GM18505 (cell line): ENCODE measurements at regions not wholly inside any gene's neighbourhood (a gene's known extent, or its start where the extent isn't known, plus 50 kb on each side); places are given as distances from the start of the nearest gene placed in this dataset.

Experiments
- ATAC-seq: cut with Tn5 transposase; IDR thresholded peaks from one replicate; pipeline ENCODE4 v1.9.1; 2021; ENCODE audit not compliant: unreplicated experiment
- POLR2A ChIP-seq: IDR thresholded peaks from 4 replicates; pipeline ENCODE4 v1.6.1; 2011; ENCODE audit warnings: borderline replicate concordance; ENCODE audit not compliant: insufficient read depth, insufficient read length; ENCODE audit errors: extremely low read depth

- no peak for ATAC-seq
- TF ChIP-seq POLR2A = no peak
These were observed 454.9 kb upstream of the CHAC2 start for GRCh38 chr2:53312721-53313120.

DNA sequence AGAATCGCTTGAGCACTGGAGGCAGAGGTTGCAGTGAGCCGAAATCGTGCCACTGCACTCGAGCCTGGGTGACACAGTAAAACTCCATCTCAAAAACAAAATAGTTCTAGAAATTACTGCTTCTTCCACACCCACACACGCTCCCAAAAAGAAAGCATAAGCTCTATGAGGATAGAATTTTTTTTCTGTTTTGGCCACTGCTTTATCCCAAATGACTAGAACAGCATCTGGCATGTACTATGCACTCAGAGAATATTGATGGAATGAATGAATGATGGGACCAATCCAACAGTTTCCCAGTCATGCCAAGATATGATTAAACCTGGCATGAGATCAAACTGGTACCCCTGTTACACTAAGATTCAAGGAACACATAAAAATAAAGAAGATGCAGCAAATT lies 455.4 kb upstream of the CHAC2 start:
- TF ChIP-seq POLR2A = no peak
- ATAC-seq = no peak

DNA sequence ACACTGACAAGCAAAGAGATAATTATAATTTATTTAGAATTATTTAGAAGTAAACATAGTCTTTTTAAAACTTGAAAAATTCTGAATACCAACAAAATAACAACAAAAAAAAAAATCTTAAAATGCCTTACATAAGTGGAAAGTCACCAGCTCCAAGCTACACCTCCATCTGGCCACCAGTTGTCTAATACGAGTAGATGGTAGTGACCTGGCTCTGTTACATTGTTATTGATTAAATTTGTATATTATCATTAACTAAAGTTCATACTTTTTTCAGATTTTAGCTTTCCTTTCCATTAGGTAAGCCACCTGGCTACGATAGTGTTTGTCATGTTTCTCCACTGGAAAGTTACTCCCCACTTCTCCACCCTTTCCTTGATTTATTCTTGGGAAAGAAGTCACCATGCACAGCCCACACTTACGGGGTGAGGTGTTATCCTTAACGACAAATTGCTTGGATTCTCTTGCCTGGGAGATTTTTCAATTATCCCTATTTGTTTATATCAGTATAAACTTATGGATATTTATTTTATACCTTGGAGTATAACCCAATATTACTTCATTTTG lies 464.5 kb upstream of the CHAC2 start:
- TF ChIP-seq POLR2A = no peak
- no peak for ATAC-seq

DNA sequence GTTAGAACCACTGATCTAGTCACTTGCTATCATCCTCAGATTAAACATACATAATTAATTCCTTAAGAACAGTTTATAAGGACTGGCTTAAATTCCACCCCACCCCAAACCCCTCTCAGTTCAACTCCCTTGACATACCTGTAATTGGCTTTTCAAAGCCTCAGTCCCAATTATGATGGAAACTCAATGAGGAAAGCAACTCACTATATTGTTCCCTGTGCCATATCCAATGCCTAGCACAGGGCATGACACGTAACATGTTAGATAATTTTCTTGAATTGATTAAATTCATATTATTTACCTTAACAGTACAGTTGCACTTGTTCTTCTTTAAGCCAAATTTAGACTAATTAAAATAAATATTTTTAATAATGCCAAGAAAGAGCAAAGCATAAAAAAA lies 465.1 kb upstream of the CHAC2 start:
- TF ChIP-seq POLR2A = no peak
- no peak for ATAC-seq

- TF ChIP-seq POLR2A = no peak
- ATAC-seq = no peak
These were observed 478.1 kb upstream of the CHAC2 start for GRCh38 chr2:53289309-53290006.

- no peak for ATAC-seq
- TF ChIP-seq POLR2A = no peak
These were observed 481.3 kb upstream of the CHAC2 start for GRCh38 chr2:53286345-53286744.

DNA sequence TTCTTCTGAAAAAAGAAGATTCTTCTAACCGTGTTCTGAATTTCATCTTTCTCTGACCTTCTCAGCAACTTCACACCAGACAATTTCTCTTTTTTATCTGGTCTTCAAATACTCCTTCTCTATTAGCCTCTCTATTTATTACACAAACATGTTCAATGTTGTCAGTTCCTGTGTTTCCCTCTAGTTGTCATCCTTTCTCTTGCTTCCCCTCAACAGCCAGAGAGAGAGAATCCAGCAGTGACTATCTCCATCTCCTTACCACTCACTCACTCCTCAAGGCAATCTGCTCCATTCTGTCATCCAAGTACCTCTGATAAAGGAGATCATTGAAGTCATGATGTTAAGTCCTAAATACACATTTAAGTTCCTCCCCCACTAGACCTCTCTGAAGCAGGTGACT lies 491.9 kb upstream of the CHAC2 start:
- no peak for ATAC-seq
- TF ChIP-seq POLR2A = no peak

DNA sequence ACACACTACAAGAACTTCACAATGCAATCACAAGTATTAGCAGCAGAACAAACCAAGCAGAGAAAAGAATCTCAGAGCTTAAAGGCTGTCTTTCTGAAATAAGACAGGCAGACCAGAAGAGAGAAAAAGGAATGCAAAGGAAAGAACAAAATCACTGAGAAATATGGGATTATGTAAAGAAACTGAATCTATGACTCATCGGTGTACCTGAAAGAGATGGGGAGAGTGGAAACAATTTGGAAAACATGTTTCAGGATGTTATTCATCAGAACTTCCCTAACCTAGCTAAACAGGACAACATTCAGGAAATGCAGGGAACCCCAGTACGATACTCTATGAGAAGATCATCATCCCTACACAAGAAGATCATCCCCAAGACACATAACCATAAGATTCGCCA lies 499.0 kb upstream of the CHAC2 start:
- no peak for ATAC-seq
- no peak for TF ChIP-seq POLR2A

GRCh38 chr2:53268086-53268485 lies 499.5 kb upstream of the CHAC2 start:
- TF ChIP-seq POLR2A = no peak
- ATAC-seq = no peak

- no peak for TF ChIP-seq POLR2A
- ATAC-seq = no peak
These were observed 501.9 kb upstream of the CHAC2 start for GRCh38 chr2:53265544-53266299.

GRCh38 chr2:53260568-53260967 lies 507.0 kb upstream of the CHAC2 start:
- TF ChIP-seq POLR2A = no peak
- no peak for ATAC-seq

DNA sequence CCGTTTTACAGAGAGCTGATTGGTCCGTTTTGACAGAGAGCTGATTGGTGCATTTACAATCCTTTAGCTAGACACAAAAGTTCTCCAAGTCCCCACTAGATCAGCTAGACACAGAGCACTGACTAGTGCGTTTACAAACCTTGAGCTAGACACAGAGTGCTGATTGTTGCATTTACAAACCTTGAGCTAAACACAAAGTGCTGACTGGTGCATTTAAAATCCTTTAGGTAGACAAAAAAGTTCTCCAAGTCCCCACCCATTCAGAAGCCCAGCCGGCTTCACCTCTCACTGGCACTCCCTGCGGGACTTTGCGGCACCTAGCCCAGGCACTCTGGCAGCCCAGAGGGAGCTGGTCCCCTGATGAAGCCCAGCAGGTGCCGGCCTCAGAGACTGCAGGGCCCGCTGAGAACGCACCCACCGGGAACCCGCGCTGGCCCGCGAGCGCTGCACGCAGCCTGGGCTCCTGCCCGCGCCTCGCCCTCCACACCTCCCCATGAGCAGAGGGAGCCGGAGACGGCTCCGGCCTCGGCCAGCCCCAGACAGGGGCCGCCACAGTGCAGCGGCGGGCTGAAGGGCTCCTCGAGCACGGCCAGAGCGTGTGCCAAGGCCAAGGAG lies 508.1 kb upstream of the CHAC2 start:
- ATAC-seq = no peak

DNA sequence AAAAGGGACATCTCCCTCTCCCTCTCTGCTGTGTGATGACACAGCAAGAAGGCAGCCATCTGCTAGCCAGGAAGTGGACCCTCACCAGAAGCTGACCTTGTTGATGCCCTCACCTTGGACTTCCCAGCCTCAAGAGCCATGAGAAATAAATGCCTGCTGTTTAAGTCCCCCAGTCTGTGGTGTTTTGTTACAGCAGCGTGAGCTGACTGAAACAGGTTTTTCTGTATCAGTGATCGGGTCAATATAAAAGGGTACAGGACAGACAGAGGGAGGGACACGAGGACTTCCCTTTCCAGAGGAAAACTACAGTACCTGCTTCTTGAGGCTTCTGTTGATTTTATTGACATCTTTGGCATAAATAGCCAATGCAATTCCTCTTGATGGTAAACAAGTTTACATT lies 510.3 kb upstream of the CHAC2 start:
- no peak for TF ChIP-seq POLR2A
- no peak for ATAC-seq

More for the DNA sequence above, 508.1 kb upstream of the CHAC2 start:
- TF ChIP-seq POLR2A = no peak
